Thyroid gland (tissue), 4 donors: ENCODE measurements at regions not wholly inside any gene's neighbourhood (a gene's known extent, or its start where the extent isn't known, plus 50 kb on each side); places are given as distances from the start of the nearest gene placed in this dataset.

Experiments
- DNase-seq, 2 donors: peaks; one replicate each; pipeline ENCODE4 v3.0.0-alpha.2; 2019
- H3K27ac ChIP-seq, 3 donors: fragments of 200-600 bp; sonication (generic); 1 replicate in 2 of 3; 2 replicates in 1 of 3; pipeline ENCODE4 v1.5.1; 2016 to 2019; ENCODE audit warnings: mild to moderate bottlenecking in 1 of 3, moderate library complexity in 1 of 3
- H3K27me3 ChIP-seq: fragments of 200-600 bp; sonication (generic); one replicate; pipeline ENCODE4 v1.5.1; 2019
- H3K36me3 ChIP-seq, 2 donors: fragments of 200-600 bp; sonication (generic); one replicate each; pipeline ENCODE4 v1.5.1; 2016 to 2019
- H3K4me1 ChIP-seq, 2 donors: fragments of 200-600 bp; sonication (generic); one replicate each; pipeline ENCODE4 v1.5.1; 2017 to 2019
- H3K4me3 ChIP-seq, 3 donors: fragments of 200-600 bp; sonication (generic); replicated peaks in 1 of 3; 1 replicate in 2 of 3; 2 replicates in 1 of 3; pipeline ENCODE4 v1.5.1; 2016; ENCODE audit warnings: mild to moderate bottlenecking in 1 of 3
- H3K9me3 ChIP-seq: fragments of 200-600 bp; sonication (generic); one replicate; pipeline ENCODE4 v1.5.1; 2017
- POLR2A ChIP-seq, 2 donors: fragments of 450-650 bp; IDR thresholded peaks; one replicate each; pipeline ENCODE4 v1.6.1; 2017; ENCODE audit warnings: antibody characterized with exemption in 2 of 2, mild to moderate bottlenecking in 2 of 2, moderate library complexity in 1 of 2
- WGBS, 2 donors: methylation state at CpG; one replicate each; pipeline ENCODE4 v1.1.5; 2017; 5-methylcytosine and 5-hydroxymethylcytosine counted together
- intact Hi-C: fragments of 100-400 bp; cut with DNase I; formaldehyde crosslinking; loops from one replicate; pipeline ENCODE4 v1.15.1; 2023
- TF ChIP-seq, protein P1 (sequence below), 6 experiments: fragments of 200-600 bp in 3 of 6; fragments of 450-650 bp in 3 of 6; sonication (generic) in 3 of 6; IDR thresholded peaks; one replicate each; pipeline ENCODE4 v1.5.1; 2016 to 2019; ENCODE audit warnings: antibody characterized with exemption in 6 of 6, mild to moderate bottlenecking in 2 of 6, inconsistent platforms in 1 of 6, moderate library complexity in 1 of 6

- Histone ChIP-seq H3K4me3 (no peak overlapping the region), H3K4me1 (no peaks in the 10 kb centered on the region), H3K27ac (no peak overlapping the region), H3K27me3 (no peaks in the 10 kb centered on the region), H3K9me3 (no peaks in the 10 kb centered on the region), H3K36me3 (no peaks in the 10 kb centered on the region)
- intact Hi-C loops, result no loop called here
- WGBS, 2 donors, result 100% methylated on average over 1 to 2 of the region's 2 CpGs
- no peak for TF ChIP-seq POLR2A (IDR thresholded peaks at IDR 0.05)
- TF ChIP-seq, protein P1, sequence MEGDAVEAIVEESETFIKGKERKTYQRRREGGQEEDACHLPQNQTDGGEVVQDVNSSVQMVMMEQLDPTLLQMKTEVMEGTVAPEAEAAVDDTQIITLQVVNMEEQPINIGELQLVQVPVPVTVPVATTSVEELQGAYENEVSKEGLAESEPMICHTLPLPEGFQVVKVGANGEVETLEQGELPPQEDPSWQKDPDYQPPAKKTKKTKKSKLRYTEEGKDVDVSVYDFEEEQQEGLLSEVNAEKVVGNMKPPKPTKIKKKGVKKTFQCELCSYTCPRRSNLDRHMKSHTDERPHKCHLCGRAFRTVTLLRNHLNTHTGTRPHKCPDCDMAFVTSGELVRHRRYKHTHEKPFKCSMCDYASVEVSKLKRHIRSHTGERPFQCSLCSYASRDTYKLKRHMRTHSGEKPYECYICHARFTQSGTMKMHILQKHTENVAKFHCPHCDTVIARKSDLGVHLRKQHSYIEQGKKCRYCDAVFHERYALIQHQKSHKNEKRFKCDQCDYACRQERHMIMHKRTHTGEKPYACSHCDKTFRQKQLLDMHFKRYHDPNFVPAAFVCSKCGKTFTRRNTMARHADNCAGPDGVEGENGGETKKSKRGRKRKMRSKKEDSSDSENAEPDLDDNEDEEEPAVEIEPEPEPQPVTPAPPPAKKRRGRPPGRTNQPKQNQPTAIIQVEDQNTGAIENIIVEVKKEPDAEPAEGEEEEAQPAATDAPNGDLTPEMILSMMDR (IDR thresholded peaks at IDR 0.05), result no peak
- DNase-seq, result no peak
Observed at GRCh38 chrX:115399306-115399705, 109.8 kb downstream of the LUZP4 start.

DNA sequence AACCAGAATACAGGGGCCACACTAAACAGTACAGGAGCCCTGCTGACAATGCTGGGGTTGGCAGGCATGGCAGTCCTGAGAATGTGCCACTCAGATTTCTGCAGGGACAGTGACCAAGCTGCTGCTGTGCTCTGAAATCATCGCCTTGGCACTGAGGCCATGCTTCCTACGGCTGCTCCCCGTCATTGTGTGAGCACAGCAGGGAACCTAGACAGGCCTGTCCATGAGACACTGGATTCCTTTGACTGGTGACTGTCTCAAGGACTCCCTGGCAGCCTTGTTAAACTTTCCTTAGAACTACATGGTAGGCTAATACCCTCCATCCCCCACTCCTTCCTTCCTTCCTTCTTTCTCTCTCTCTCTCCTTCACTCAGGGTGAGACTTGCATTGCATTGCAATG lies 111.4 kb downstream of the LUZP4 start:
- Histone ChIP-seq H3K4me1 (no peaks in the 10 kb centered on the region), H3K36me3 (no peaks in the 10 kb centered on the region), H3K27me3 (no peaks in the 10 kb centered on the region), H3K4me3 (no peak overlapping the region), H3K9me3 (no peaks in the 10 kb centered on the region), H3K27ac (no peak overlapping the region)
- 90 to 100% methylated on average over 2 of the region's 3 CpGs for WGBS, 2 donors
- TF ChIP-seq, protein P1 (IDR thresholded peaks at IDR 0.05), result no peak
- no peak for TF ChIP-seq POLR2A (IDR thresholded peaks at IDR 0.05)
- DNase-seq, result no peak
- intact Hi-C loops, result no loop called here

GRCh38 chrX:115402299-115402698 lies 112.8 kb downstream of the LUZP4 start:
- Histone ChIP-seq H3K4me3 (no peak overlapping the region), H3K4me1 (no peaks in the 10 kb centered on the region), H3K9me3 (no peaks in the 10 kb centered on the region), H3K27me3 (no peaks in the 10 kb centered on the region), H3K27ac (no peak overlapping the region), H3K36me3 (no peaks in the 10 kb centered on the region)
- TF ChIP-seq, protein P1 (IDR thresholded peaks at IDR 0.05), result no peak
- no peak for TF ChIP-seq POLR2A (IDR thresholded peaks at IDR 0.05)
- WGBS, 2 donors, result 57 to 69% methylated on average over 2 of the region's 2 CpGs
- DNase-seq, result no peak
- intact Hi-C loops, result no loop called here

GRCh38 chrX:115408771-115409400 lies 119.4 kb downstream of the LUZP4 start:
- no peak overlapping the region for H3K4me3 ChIP-seq
- DNase-seq, result no peak
- WGBS, 2 donors, result 76 to 92% methylated on average over 2 of the region's 2 CpGs
- H3K36me3 ChIP-seq, result no peaks in the 10 kb centered on the region
- intact Hi-C loops, result no loop called here
- no peaks in the 10 kb centered on the region for H3K27me3 ChIP-seq
- H3K9me3 ChIP-seq, result no peaks in the 10 kb centered on the region
- no peaks in the 10 kb centered on the region for H3K4me1 ChIP-seq
- no peak overlapping the region for H3K27ac ChIP-seq
- no peak for TF ChIP-seq POLR2A (IDR thresholded peaks at IDR 0.05)

GRCh38 chrX:115409551-115409950 lies 120.0 kb downstream of the LUZP4 start:
- 78 to 81% methylated on average over 1 of the region's 1 CpG for WGBS, 2 donors
- no peaks in the 10 kb centered on the region for H3K27me3 ChIP-seq
- H3K27ac ChIP-seq, result no peak overlapping the region
- intact Hi-C loops, result no loop called here
- TF ChIP-seq, protein P1 (IDR thresholded peaks at IDR 0.05), result no peak
- no peak for TF ChIP-seq POLR2A (IDR thresholded peaks at IDR 0.05)
- no peaks in the 10 kb centered on the region for H3K4me1 ChIP-seq
- H3K4me3 ChIP-seq, result no peak overlapping the region
- no peaks in the 10 kb centered on the region for H3K36me3 ChIP-seq
- no peaks in the 10 kb centered on the region for H3K9me3 ChIP-seq
- no peak for DNase-seq
